ENCODE measurements at regions not wholly inside any gene's neighbourhood (a gene's known extent, or its start where the extent isn't known, plus 50 kb on each side); places are given as distances from the start of the nearest gene placed in this dataset.

- H3K27ac ChIP-seq, result no peak overlapping the region
- DNase-seq (ENCODE audit: low spot score), result no peak
- no peak for TF ChIP-seq CTCF (conservative IDR thresholded peaks at IDR 0.05; ENCODE audit: low read depth)
- ChIA-PET POLR2A (ENCODE audit: low non-redundant PET) (no interaction called here), CTCF (no interaction called here)
Measured at GRCh38 chr15:26235864-26236263, 372.7 kb upstream of the ATP10A start.

DNA sequence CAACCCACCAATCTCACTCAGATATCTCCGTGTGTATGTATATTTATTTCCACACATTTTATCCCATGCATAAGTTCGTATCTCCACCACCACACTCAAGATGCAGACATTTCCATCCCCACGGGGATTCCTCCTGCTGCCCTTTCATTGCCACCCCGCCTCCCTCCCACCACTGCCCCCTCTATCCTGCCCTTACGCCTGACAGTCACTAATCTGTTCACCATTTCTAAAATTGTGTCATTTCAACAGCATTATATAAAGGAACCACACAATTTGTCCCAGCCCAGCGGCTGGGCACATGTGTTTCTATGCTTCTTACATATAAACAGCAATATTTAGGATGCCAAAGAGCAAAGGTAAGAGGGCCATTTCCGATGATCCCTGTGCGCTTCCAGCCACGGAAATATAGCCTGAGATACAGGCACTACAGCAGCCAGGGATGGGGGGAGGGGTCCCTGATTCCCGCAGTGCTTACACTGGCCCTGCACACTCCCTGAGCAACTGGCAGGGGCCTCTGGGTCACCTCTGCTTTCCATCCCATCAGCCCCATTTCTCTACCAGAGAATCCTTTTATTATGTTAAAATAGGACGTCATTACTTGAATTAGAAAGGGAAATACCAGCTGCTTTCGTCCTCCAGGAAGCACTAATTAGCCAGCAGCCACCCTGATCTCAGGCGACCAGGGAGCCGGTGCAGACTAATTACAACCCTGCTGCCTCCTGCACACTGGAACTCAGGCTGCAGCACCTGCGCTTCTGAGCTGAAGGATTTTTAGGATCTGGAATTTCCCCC lies 372.0 kb upstream of the ATP10A start:
- POLR2A ChIA-PET (ENCODE audit: low non-redundant PET), result no interaction called here
- no peak overlapping the region for H3K27ac ChIP-seq
- CTCF ChIA-PET, result no interaction called here
- DNase-seq (ENCODE audit: low spot score), result no peak
- no peak for TF ChIP-seq CTCF (conservative IDR thresholded peaks at IDR 0.05; ENCODE audit: low read depth)

DNA sequence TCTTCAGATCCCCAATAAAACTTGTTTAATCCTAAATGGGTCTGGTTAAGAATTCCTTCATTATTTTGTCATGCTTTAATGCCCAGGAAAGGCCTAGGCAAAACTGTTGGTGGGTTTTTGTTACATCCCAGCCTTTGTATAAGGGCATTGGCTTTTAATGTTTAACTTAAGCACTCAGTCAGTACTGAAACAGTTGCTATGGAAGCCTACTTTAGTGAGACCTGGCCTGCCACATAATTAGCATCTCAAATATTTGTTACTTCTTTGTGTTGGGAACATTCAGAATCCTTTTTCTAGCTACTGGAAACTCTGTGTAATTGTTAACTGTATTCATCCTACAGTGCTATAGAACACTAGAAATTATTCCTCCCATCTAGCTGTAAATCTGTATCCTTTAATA lies 369.6 kb upstream of the ATP10A start:
- POLR2A ChIA-PET (ENCODE audit: low non-redundant PET), result no interaction called here
- H3K27ac ChIP-seq, result no peak overlapping the region
- no peak for DNase-seq (ENCODE audit: low spot score)
- CTCF ChIA-PET, result no interaction called here
- no peak for TF ChIP-seq CTCF (conservative IDR thresholded peaks at IDR 0.05; ENCODE audit: low read depth)

DNA sequence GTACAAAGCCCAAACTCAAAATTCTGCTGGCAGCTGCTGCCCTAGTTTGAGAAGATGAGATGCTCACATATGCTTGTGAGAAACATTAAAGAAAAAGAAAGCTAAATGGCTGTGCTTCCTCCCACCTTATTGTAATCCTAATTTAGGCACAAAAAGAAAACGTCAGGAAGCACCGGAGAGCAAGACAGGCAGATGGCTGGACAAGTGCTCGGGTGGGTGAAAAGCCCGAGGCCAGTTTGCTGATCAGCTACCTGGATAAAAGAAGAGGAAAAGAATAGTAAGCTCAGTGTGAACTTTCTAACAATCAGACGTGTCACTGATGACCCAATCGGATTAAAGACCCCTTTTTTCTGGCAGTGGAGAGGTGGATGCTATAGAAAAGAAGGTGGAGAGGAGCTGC lies 368.0 kb upstream of the ATP10A start:
- no peak for TF ChIP-seq CTCF (conservative IDR thresholded peaks at IDR 0.05; ENCODE audit: low read depth)
- POLR2A ChIA-PET (ENCODE audit: low non-redundant PET), result no interaction called here
- CTCF ChIA-PET, result interaction anchor here (0.6 to 0.7 kb wide), 3 partner anchors 21 to 696 kb away, joined by 3 to 5 read pairs (median 4); no protein-coding TSS in a partner anchor
- no peak for DNase-seq (ENCODE audit: low spot score)
- H3K27ac ChIP-seq, result no peak overlapping the region

- no peak overlapping the region for H3K27ac ChIP-seq
- CTCF ChIA-PET, result no interaction called here
- DNase-seq (ENCODE audit: low spot score), result no peak
- POLR2A ChIA-PET (ENCODE audit: low non-redundant PET), result no interaction called here
- TF ChIP-seq CTCF (conservative IDR thresholded peaks at IDR 0.05; ENCODE audit: low read depth), result no peak
Measured at GRCh38 chr15:26224266-26224665, 361.1 kb upstream of the ATP10A start.

DNA sequence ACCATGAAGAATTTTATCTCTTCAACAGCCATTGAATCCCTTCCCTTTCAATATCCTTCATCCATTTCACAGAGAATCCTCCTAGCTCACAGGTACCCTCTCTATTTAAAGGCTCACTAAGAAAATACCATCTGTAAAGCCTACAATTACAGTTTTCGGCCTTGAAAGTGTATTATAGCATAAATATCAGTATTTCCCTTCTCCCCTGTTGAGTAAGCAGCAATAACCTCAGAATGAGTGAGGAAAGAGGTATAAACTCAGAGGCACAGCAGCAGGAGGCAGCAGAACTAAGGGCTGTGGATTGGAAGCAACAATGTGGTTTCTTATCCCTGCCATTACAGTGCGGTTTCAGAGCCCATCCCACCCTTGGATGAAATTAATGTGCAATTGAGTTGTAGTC lies 360.6 kb upstream of the ATP10A start:
- H3K27ac ChIP-seq, result no peak overlapping the region
- ChIA-PET CTCF (no interaction called here), POLR2A (ENCODE audit: low non-redundant PET) (no interaction called here)
- DNase-seq (ENCODE audit: low spot score), result no peak
- TF ChIP-seq CTCF (conservative IDR thresholded peaks at IDR 0.05; ENCODE audit: low read depth), result no peak
